Neural cell (in vitro differentiated cells): ENCODE measurements at regions not wholly inside any gene's neighbourhood (a gene's known extent, or its start where the extent isn't known, plus 50 kb on each side); places are given as distances from the start of the nearest gene placed in this dataset.

Source experiments
- H2AFZ ChIP-seq: fragments of 200-600, 300-800 bp; sonication (generic), shearing (Covaris generic); 2 replicates; pipeline ENCODE4 v1.6.0; 2014; ENCODE audit warnings: low read depth, mild to moderate bottlenecking, antibody characterized with exemption, low read length, moderate library complexity
- H3F3A ChIP-seq: fragments of 200-600 bp; shearing (Covaris generic); 2 replicates; pipeline ENCODE4 v1.6.1; 2016; ENCODE audit warnings: mild to moderate bottlenecking, moderate library complexity, mixed read lengths, antibody characterized with exemption, low read length; ENCODE audit not compliant: insufficient read depth, poor library complexity, severe bottlenecking
- H3K27ac ChIP-seq: fragments of 200-600, 300-800 bp; sonication (generic), shearing (Covaris generic); 2 replicates; pipeline ENCODE4 v1.5.1; 2014; ENCODE audit warnings: mild to moderate bottlenecking, low read length, moderate library complexity
- H3K27me3 ChIP-seq: fragments of 300-800, 200-600 bp; sonication (generic), shearing (Covaris generic); 2 replicates; pipeline ENCODE4 v1.6.0; 2014; ENCODE audit warnings: mild to moderate bottlenecking, low read depth, low read length, moderate library complexity; ENCODE audit not compliant: insufficient read depth
- H3K36me3 ChIP-seq: fragments of 300-800, 200-600 bp; sonication (generic), shearing (Covaris generic); 2 replicates; pipeline ENCODE4 v1.5.1; 2014; ENCODE audit warnings: mild to moderate bottlenecking, antibody characterized with exemption, low read length, moderate library complexity; ENCODE audit not compliant: insufficient read depth
- H3K4me2 ChIP-seq: fragments of 300-800, 200-600 bp; sonication (generic), shearing (Covaris generic); 2 replicates; pipeline ENCODE4 v1.6.0; 2014; ENCODE audit warnings: mild to moderate bottlenecking, low read length
- H3K4me3 ChIP-seq: fragments of 300-800, 200-600 bp; sonication (generic), shearing (Covaris generic); 2 replicates; pipeline ENCODE4 v1.5.1; 2014; ENCODE audit warnings: mild to moderate bottlenecking, low read length, moderate library complexity
- H3K79me2 ChIP-seq: fragments of 200-600 bp; shearing (Covaris generic); replicated peaks from 2 replicates; pipeline ENCODE4 v1.6.0; 2014; ENCODE audit warnings: mild to moderate bottlenecking, low read length, moderate library complexity; ENCODE audit not compliant: insufficient read depth
- H3K9ac ChIP-seq: fragments of 300-800, 200-600 bp; sonication (generic), shearing (Covaris generic); 2 replicates; pipeline ENCODE4 v1.6.1; 2016; ENCODE audit warnings: mild to moderate bottlenecking, low read length, mixed read lengths
- H3K9me2 ChIP-seq: fragments of 200-600 bp; shearing (Covaris generic); 2 replicates; pipeline ENCODE4 v1.6.1; 2016; ENCODE audit warnings: mild to moderate bottlenecking, low read length, mixed read lengths; ENCODE audit not compliant: insufficient read depth
- H3K9me3 ChIP-seq: fragments of 200-600, 300-800 bp; sonication (generic), shearing (Covaris generic); 2 replicates; pipeline ENCODE4 v1.6.1; 2016; ENCODE audit warnings: mild to moderate bottlenecking, mixed run types, low read length, moderate library complexity, mixed read lengths
- H4K20me1 ChIP-seq: fragments of 200-600 bp; shearing (Covaris generic); 2 replicates; pipeline ENCODE4 v1.6.1; 2016; ENCODE audit warnings: mild to moderate bottlenecking, mixed run types; ENCODE audit not compliant: insufficient read depth
- CTCF ChIP-seq: fragments of 450-650 bp; IDR thresholded peaks from 2 replicates; pipeline ENCODE4 v1.5.1; 2014; ENCODE audit warnings: antibody characterized with exemption, mild to moderate bottlenecking, moderate library complexity; ENCODE audit not compliant: poor library complexity, severe bottlenecking
- EP300 ChIP-seq: fragments of 450-650 bp; conservative IDR thresholded peaks from 2 replicates; pipeline ENCODE4 v1.6.1; 2014; ENCODE audit warnings: antibody characterized with exemption, mild to moderate bottlenecking, moderate library complexity; ENCODE audit not compliant: poor library complexity, severe bottlenecking
- EZH2 ChIP-seq: fragments of 200-600, 300-800 bp; shearing (Covaris generic), sonication (generic); IDR thresholded peaks from 2 replicates; pipeline ENCODE4 v1.6.1; 2014; ENCODE audit warnings: antibody characterized with exemption, low read length, borderline replicate concordance, mild to moderate bottlenecking; ENCODE audit not compliant: insufficient read depth, poor library complexity, severe bottlenecking
- MXI1 ChIP-seq: fragments of 450-650 bp; conservative IDR thresholded peaks from 2 replicates; pipeline ENCODE4 v1.6.1; 2014; ENCODE audit warnings: antibody characterized with exemption, mild to moderate bottlenecking; ENCODE audit not compliant: poor library complexity, severe bottlenecking
- POLR2AphosphoS5 ChIP-seq: IDR thresholded peaks from 2 replicates; pipeline ENCODE4 v1.6.1; 2012
- RAD21 ChIP-seq: fragments of 450-650 bp; conservative IDR thresholded peaks from 2 replicates; pipeline ENCODE4 v1.6.1; 2014; ENCODE audit warnings: antibody characterized with exemption, mild to moderate bottlenecking, moderate library complexity
- REST ChIP-seq: IDR thresholded peaks from 2 replicates; pipeline ENCODE4 v1.6.1; 2012; ENCODE audit warnings: borderline replicate concordance
- SMC3 ChIP-seq: fragments of 450-650 bp; conservative IDR thresholded peaks from 2 replicates; pipeline ENCODE4 v1.6.1; 2014; ENCODE audit warnings: antibody characterized with exemption, mild to moderate bottlenecking, moderate library complexity; ENCODE audit not compliant: poor library complexity
- TAF1 ChIP-seq: IDR thresholded peaks from 2 replicates; pipeline ENCODE4 v1.6.1; 2012; ENCODE audit warnings: low read depth

GRCh38 chr14:38705220-38705619, 397.8 kb downstream of the SEC23A start:
- no peak overlapping the region for H3K4me3 ChIP-seq
- H3K9me2 ChIP-seq = no peaks in the 10 kb centered on the region
- no peaks in the 10 kb centered on the region for H4K20me1 ChIP-seq
- H3K79me2 ChIP-seq = no peaks in the 10 kb centered on the region
- no peaks in the 10 kb centered on the region for H3K27me3 ChIP-seq
- TF ChIP-seq REST (no peak), SMC3 (no peak), MXI1 (no peak), EP300 (no peak), CTCF (no peak), RAD21 (no peak), EZH2 (no peak), POLR2AphosphoS5 (no peak), TAF1 (no peak)
- H3K36me3 ChIP-seq = no peaks in the 10 kb centered on the region
- H3K9ac ChIP-seq = no peak overlapping the region
- no peak overlapping the region for H3K27ac ChIP-seq
- H3K9me3 ChIP-seq = no peaks in the 10 kb centered on the region
- H3K4me2 ChIP-seq = no peak overlapping the region
- H2AFZ ChIP-seq = no peak overlapping the region
- no peaks in the 10 kb centered on the region for H3F3A ChIP-seq

DNA sequence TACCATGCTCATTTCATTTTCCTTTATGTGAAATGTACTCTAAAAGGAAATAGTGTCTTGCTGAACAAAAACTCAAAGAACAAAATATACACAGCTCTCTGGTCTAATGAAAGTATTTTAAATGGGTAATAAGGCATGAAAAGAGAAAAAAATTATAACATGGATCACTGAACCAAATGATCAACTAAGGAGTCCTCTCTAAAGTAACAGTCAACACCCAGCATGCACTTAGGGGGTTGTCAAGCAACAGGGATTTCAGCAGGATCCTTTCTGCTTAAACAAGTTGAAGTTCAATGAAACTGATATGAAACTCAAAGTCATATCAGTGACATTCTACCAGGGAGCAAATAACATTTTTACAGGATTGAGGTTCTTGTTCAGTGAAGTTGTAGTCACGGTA, 398.8 kb downstream of the SEC23A start:
- Histone ChIP-seq H3K9me3 (no peaks in the 10 kb centered on the region), H2AFZ (no peak overlapping the region), H3K36me3 (no peaks in the 10 kb centered on the region), H4K20me1 (no peaks in the 10 kb centered on the region), H3K9me2 (no peaks in the 10 kb centered on the region), H3K9ac (no peak overlapping the region), H3K4me3 (no peak overlapping the region), H3K27ac (no peak overlapping the region), H3F3A (no peaks in the 10 kb centered on the region), H3K4me2 (no peak overlapping the region), H3K79me2 (no peaks in the 10 kb centered on the region), H3K27me3 (no peaks in the 10 kb centered on the region)
- TF ChIP-seq SMC3 = no peak
- TF ChIP-seq RAD21 = no peak
- TF ChIP-seq REST = no peak
- TF ChIP-seq EP300 = no peak
- no peak for TF ChIP-seq CTCF
- TF ChIP-seq EZH2 = no peak
- TF ChIP-seq TAF1 = no peak
- TF ChIP-seq POLR2AphosphoS5 = no peak
- no peak for TF ChIP-seq MXI1
